Trophoblast cell (in vitro differentiated cells and primary cell): ENCODE measurements at regions not wholly inside any gene's neighbourhood (a gene's known extent, or its start where the extent isn't known, plus 50 kb on each side); places are given as distances from the start of the nearest gene placed in this dataset.

Experiments used
- DNase-seq, 2 donors: peaks; one replicate each; pipeline ENCODE4 v3.0.0-alpha.2; 2016
- H2AFZ ChIP-seq: 2 replicates; pipeline ENCODE4 v1.6.1; 2013; ENCODE audit warnings: low read length, moderate library complexity, mild to moderate bottlenecking; ENCODE audit not compliant: insufficient read depth, poor library complexity
- H2AK5ac ChIP-seq: 2 replicates; pipeline ENCODE4 v1.6.1; 2013; ENCODE audit warnings: mild to moderate bottlenecking, low read length
- H2BK120ac ChIP-seq: 2 replicates; pipeline ENCODE4 v1.6.1; 2013; ENCODE audit warnings: low read length, mild to moderate bottlenecking, moderate library complexity; ENCODE audit not compliant: insufficient read depth, poor library complexity
- H2BK12ac ChIP-seq: 2 replicates; pipeline ENCODE4 v1.6.1; 2013; ENCODE audit warnings: mild to moderate bottlenecking, low read length, moderate library complexity
- H2BK5ac ChIP-seq: 2 replicates; pipeline ENCODE4 v1.6.1; 2013; ENCODE audit warnings: low read length, low read depth, moderate library complexity, mild to moderate bottlenecking; ENCODE audit not compliant: poor library complexity
- H3K14ac ChIP-seq: 2 replicates; pipeline ENCODE4 v1.6.1; 2013; ENCODE audit warnings: mild to moderate bottlenecking, low read length
- H3K18ac ChIP-seq: 2 replicates; pipeline ENCODE4 v1.6.1; 2013; ENCODE audit warnings: mild to moderate bottlenecking, low read length
- H3K23ac ChIP-seq: 2 replicates; pipeline ENCODE4 v1.6.1; 2013; ENCODE audit warnings: low read length
- H3K27ac ChIP-seq: 2 replicates; pipeline ENCODE4 v1.5.1; 2013; ENCODE audit warnings: low read depth, mild to moderate bottlenecking, inconsistent platforms, low read length, moderate library complexity
- H3K27me3 ChIP-seq: 2 replicates; pipeline ENCODE4 v1.6.1; 2013; ENCODE audit warnings: inconsistent platforms, mild to moderate bottlenecking, low read length, moderate library complexity; ENCODE audit not compliant: insufficient read depth
- H3K36me3 ChIP-seq, 2 experiments: 1 replicate in 1 of 2; 2 replicates in 1 of 2; pipeline ENCODE4 v1.6.1; 2013; ENCODE audit warnings: low read length in 2 of 2, mild to moderate bottlenecking in 2 of 2, moderate library complexity in 1 of 2; ENCODE audit not compliant: insufficient read depth in 2 of 2, control insufficient read depth in 1 of 2
- H3K4ac ChIP-seq: 2 replicates; pipeline ENCODE4 v1.6.1; 2013; ENCODE audit warnings: low read depth, mild to moderate bottlenecking, low read length, moderate library complexity
- H3K4me1 ChIP-seq, 2 experiments: 1 replicate in 1 of 2; 2 replicates in 1 of 2; pipeline ENCODE4 v1.6.1; 2013; ENCODE audit warnings: low read length in 2 of 2, mild to moderate bottlenecking in 2 of 2, moderate library complexity in 1 of 2; ENCODE audit not compliant: insufficient read depth in 2 of 2, control insufficient read depth in 1 of 2
- H3K4me2 ChIP-seq: 2 replicates; pipeline ENCODE4 v1.6.1; 2013; ENCODE audit warnings: inconsistent platforms, mild to moderate bottlenecking, low read length, moderate library complexity
- H3K4me3 ChIP-seq: 2 replicates; pipeline ENCODE4 v1.5.1; 2013; ENCODE audit warnings: mild to moderate bottlenecking, low read depth, low read length, inconsistent platforms
- H3K79me1 ChIP-seq: one replicate; pipeline ENCODE4 v1.6.1; 2013; ENCODE audit warnings: low read length
- H3K79me2 ChIP-seq: 2 replicates; pipeline ENCODE4 v1.6.1; 2013; ENCODE audit warnings: low read length, mild to moderate bottlenecking; ENCODE audit not compliant: control insufficient read depth, insufficient read depth, poor library complexity
- H3K9ac ChIP-seq: 2 replicates; pipeline ENCODE4 v1.6.1; 2013; ENCODE audit warnings: mild to moderate bottlenecking, low read length
- H3K9me3 ChIP-seq: 2 replicates; pipeline ENCODE4 v1.6.1; 2013; ENCODE audit warnings: low read depth, mild to moderate bottlenecking, control low read depth, inconsistent platforms, low read length; ENCODE audit not compliant: insufficient read depth
- H4K12ac ChIP-seq: 2 replicates; pipeline ENCODE4 v1.6.1; 2013; ENCODE audit warnings: low read depth, mild to moderate bottlenecking, low read length, moderate library complexity
- H4K8ac ChIP-seq: 2 replicates; pipeline ENCODE4 v1.6.1; 2013; ENCODE audit warnings: low read depth, mild to moderate bottlenecking, low read length, moderate library complexity
- H4K91ac ChIP-seq: one replicate; pipeline ENCODE4 v1.6.1; 2013; ENCODE audit warnings: low read depth, mild to moderate bottlenecking, low read length, moderate library complexity
- WGBS: extraction: QIAGEN DNeasy Blood & Tissue Kit; methylation state at CpG from one replicate; pipeline ENCODE4 v1.1.7; 2013; ENCODE audit warnings: missing lambda C conversion rate; ENCODE audit not compliant: insufficient read length, insufficient coverage; ENCODE audit errors: extremely low coverage; 5-methylcytosine and 5-hydroxymethylcytosine counted together

DNA sequence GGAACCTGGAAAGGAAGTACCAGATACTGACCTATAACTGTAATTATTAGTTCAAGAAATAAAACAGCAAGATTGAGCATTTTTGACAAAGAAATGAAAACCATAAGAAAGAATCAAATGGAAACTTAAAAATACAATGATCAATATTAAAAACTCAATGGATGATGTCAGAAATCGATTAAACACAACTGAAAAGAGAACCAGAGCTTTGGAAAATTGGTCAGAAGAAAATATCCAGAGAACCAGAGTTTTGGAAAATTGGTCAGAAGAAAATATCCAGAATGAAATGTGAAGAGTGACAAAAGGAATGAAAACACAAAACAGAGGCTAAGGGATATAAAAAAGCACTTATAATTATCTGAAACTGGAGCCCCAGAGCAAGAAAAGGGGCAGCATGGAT is 438.6 kb downstream of the AJAP1 start:
- H4K12ac ChIP-seq = no peak overlapping the region
- no peak overlapping the region for H3K23ac ChIP-seq
- no peak overlapping the region for H3K18ac ChIP-seq
- no peaks in the 10 kb centered on the region for H3K27me3 ChIP-seq
- H3K4me2 ChIP-seq = no peak overlapping the region
- no peak overlapping the region for H3K4ac ChIP-seq
- DNase-seq = no peak
- H2BK5ac ChIP-seq = no peak overlapping the region
- H4K91ac ChIP-seq = no peak overlapping the region
- H3K27ac ChIP-seq = no peak overlapping the region
- H2AFZ ChIP-seq = no peak overlapping the region
- H3K79me2 ChIP-seq = no peaks in the 10 kb centered on the region
- H3K36me3 ChIP-seq = peaks cover 0 to 1% of the 10 kb centered on the region in 2 experiments
- H4K8ac ChIP-seq = no peak overlapping the region
- no peaks in the 10 kb centered on the region for H3K9me3 ChIP-seq
- H3K4me3 ChIP-seq = no peak overlapping the region
- no peak overlapping the region for H2BK12ac ChIP-seq
- no peaks in the 10 kb centered on the region for H3K79me1 ChIP-seq
- no CpG with 5 or more reads among the region's 1 CpG for WGBS
- H3K14ac ChIP-seq = no peak overlapping the region
- H3K4me1 ChIP-seq = no peaks in the 10 kb centered on the region
- H2AK5ac ChIP-seq = no peak overlapping the region
- no peak overlapping the region for H2BK120ac ChIP-seq
- H3K9ac ChIP-seq = no peak overlapping the region

- H4K8ac ChIP-seq = no peak overlapping the region
- H2AFZ ChIP-seq = no peak overlapping the region
- H3K4ac ChIP-seq = no peak overlapping the region
- no peaks in the 10 kb centered on the region for H3K79me2 ChIP-seq
- H4K91ac ChIP-seq = no peak overlapping the region
- H4K12ac ChIP-seq = no peak overlapping the region
- no peak overlapping the region for H3K4me2 ChIP-seq
- H3K9me3 ChIP-seq = no peaks in the 10 kb centered on the region
- H3K27me3 ChIP-seq = no peaks in the 10 kb centered on the region
- no peak overlapping the region for H3K18ac ChIP-seq
- H2BK120ac ChIP-seq = no peak overlapping the region
- WGBS = no CpG with 5 or more reads among the region's 4 CpGs
- no peaks in the 10 kb centered on the region for H3K36me3 ChIP-seq
- peaks cover 0 to 2% of the 10 kb centered on the region in 2 experiments for H3K4me1 ChIP-seq
- H3K9ac ChIP-seq = no peak overlapping the region
- no peak overlapping the region for H3K14ac ChIP-seq
- H2AK5ac ChIP-seq = no peak overlapping the region
- no peak for DNase-seq
- H2BK5ac ChIP-seq = no peak overlapping the region
- no peaks in the 10 kb centered on the region for H3K79me1 ChIP-seq
- no peak overlapping the region for H2BK12ac ChIP-seq
- no peak overlapping the region for H3K23ac ChIP-seq
- no peak overlapping the region for H3K27ac ChIP-seq
- H3K4me3 ChIP-seq = no peak overlapping the region
These were observed 430.3 kb downstream of the AJAP1 start for GRCh38 chr1:5084676-5085075.

DNA sequence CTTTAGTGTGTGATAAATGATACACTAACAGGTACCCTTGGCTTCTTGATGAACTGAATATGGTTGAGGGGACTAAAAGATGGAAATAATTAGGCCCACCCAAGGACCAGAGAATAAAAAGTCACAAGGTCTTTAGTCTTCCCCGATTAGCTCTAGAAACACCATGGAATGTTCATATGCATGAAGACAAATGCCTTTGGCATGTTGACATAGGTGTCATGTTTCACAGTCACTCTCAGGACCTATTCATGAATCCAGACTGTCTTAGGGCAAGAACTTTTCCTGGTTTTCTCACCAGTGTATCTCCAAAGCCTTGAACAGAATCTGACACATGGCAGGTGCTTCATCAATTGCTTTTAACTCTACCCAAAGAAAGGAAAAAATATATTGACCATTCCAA is 412.8 kb downstream of the AJAP1 start:
- H3K9me3 ChIP-seq = no peaks in the 10 kb centered on the region
- no peak overlapping the region for H2BK5ac ChIP-seq
- no peak overlapping the region for H3K23ac ChIP-seq
- H4K91ac ChIP-seq = no peak overlapping the region
- H3K9ac ChIP-seq = no peak overlapping the region
- no peak overlapping the region for H3K14ac ChIP-seq
- no CpG with 5 or more reads among the region's 1 CpG for WGBS
- DNase-seq = no peak
- H3K4me1 ChIP-seq = peaks cover 0 to 2% of the 10 kb centered on the region in 2 experiments
- no peak overlapping the region for H3K27ac ChIP-seq
- no peak overlapping the region for H4K12ac ChIP-seq
- no peaks in the 10 kb centered on the region for H3K79me1 ChIP-seq
- no peak overlapping the region for H4K8ac ChIP-seq
- H3K36me3 ChIP-seq = no peaks in the 10 kb centered on the region
- H3K4ac ChIP-seq = no peak overlapping the region
- H3K27me3 ChIP-seq = no peaks in the 10 kb centered on the region
- H3K4me3 ChIP-seq = no peak overlapping the region
- no peak overlapping the region for H2BK12ac ChIP-seq
- H2AK5ac ChIP-seq = no peak overlapping the region
- no peak overlapping the region for H2AFZ ChIP-seq
- no peak overlapping the region for H3K4me2 ChIP-seq
- H2BK120ac ChIP-seq = no peak overlapping the region
- H3K18ac ChIP-seq = no peak overlapping the region
- H3K79me2 ChIP-seq = no peaks in the 10 kb centered on the region

GRCh38 chr1:5053744-5054143 is 399.3 kb downstream of the AJAP1 start:
- Histone ChIP-seq H3K27me3 (no peaks in the 10 kb centered on the region), H3K18ac (no peak overlapping the region), H3K23ac (no peak overlapping the region), H2AFZ (no peak overlapping the region), H3K9me3 (no peaks in the 10 kb centered on the region), H3K4me3 (no peak overlapping the region), H3K4me2 (no peak overlapping the region), H3K4me1 (peaks cover 0 to 4% of the 10 kb centered on the region in 2 experiments), H2BK120ac (no peak overlapping the region), H4K8ac (no peak overlapping the region), H3K27ac (no peak overlapping the region), H3K79me2 (no peaks in the 10 kb centered on the region), H4K12ac (no peak overlapping the region), H2BK5ac (no peak overlapping the region), H3K4ac (no peak overlapping the region), H2BK12ac (no peak overlapping the region), H2AK5ac (no peak overlapping the region), H3K14ac (no peak overlapping the region), H3K79me1 (no peaks in the 10 kb centered on the region), H4K91ac (no peak overlapping the region), H3K9ac (no peak overlapping the region), H3K36me3 (no peaks in the 10 kb centered on the region)
- DNase-seq = no peak
- no CpG with 5 or more reads among the region's 3 CpGs for WGBS
